CD14-positive monocyte (primary cell): ENCODE measurements at regions not wholly inside any gene's neighbourhood (a gene's known extent, or its start where the extent isn't known, plus 50 kb on each side); places are given as distances from the start of the nearest gene placed in this dataset.
A peak's percentile ranks its signal among the peaks of the same experiment; 100 is the strongest.

Experiments used
- DNase-seq, 3 donors: peaks; one replicate each; pipeline ENCODE4 v3.0.0-alpha.2; 2011 to 2022
- H2AFZ ChIP-seq: 2 replicates; pipeline ENCODE4 v1.6.0; 2012; ENCODE audit warnings: mild to moderate bottlenecking, low read depth, low read length, inconsistent platforms; ENCODE audit not compliant: insufficient read depth, poor library complexity, severe bottlenecking
- H3K27ac ChIP-seq, 2 donors: 1 replicate in 1 of 2; 2 replicates in 1 of 2; pipeline ENCODE4 v1.5.1; 2012 to 2013; ENCODE audit warnings: low read length in 2 of 2, control low read depth in 1 of 2, inconsistent platforms in 1 of 2, low read depth in 1 of 2, mild to moderate bottlenecking in 1 of 2
- H3K27me3 ChIP-seq, 2 donors: one replicate each; pipeline versions ENCODE4 v1.6.0 to v1.6.1; 2011 to 2013; ENCODE audit warnings: low read length in 2 of 2; ENCODE audit not compliant: control insufficient read depth in 2 of 2, insufficient read depth in 2 of 2
- H3K36me3 ChIP-seq, 2 donors: replicated peaks in 1 of 2; 1 replicate in 1 of 2; 2 replicates in 1 of 2; pipeline versions ENCODE4 v1.5.1 to v1.6.1; 2012 to 2013; ENCODE audit warnings: low read length in 2 of 2, control low read depth in 1 of 2, inconsistent platforms in 1 of 2, mild to moderate bottlenecking in 1 of 2; ENCODE audit not compliant: insufficient read depth in 2 of 2, control insufficient read depth in 1 of 2
- H3K4me1 ChIP-seq, 2 donors: 1 replicate in 1 of 2; 2 replicates in 1 of 2; pipeline versions ENCODE4 v1.5.1 to v1.6.1; 2012 to 2013; ENCODE audit warnings: low read length in 2 of 2, control low read depth in 1 of 2, inconsistent platforms in 1 of 2, mild to moderate bottlenecking in 1 of 2, moderate library complexity in 1 of 2; ENCODE audit not compliant: insufficient read depth in 2 of 2, control insufficient read depth in 1 of 2
- H3K4me2 ChIP-seq: replicated peaks from 2 replicates; pipeline ENCODE3; 2012; ENCODE audit warnings: low read length, moderate library complexity, mild to moderate bottlenecking; ENCODE audit not compliant: poor library complexity, severe bottlenecking; ENCODE audit errors: extremely low read depth
- H3K4me3 ChIP-seq, 3 experiments: fragments of 200-600 bp in 1 of 3; sonication (generic) in 1 of 3; replicated peaks in 1 of 3; 1 replicate in 2 of 3; 2 replicates in 1 of 3; pipeline ENCODE4 v1.5.1; 2011 to 2013; ENCODE audit warnings: low read length in 3 of 3, mild to moderate bottlenecking in 3 of 3, control low read depth in 2 of 3, low read depth in 2 of 3, inconsistent platforms in 1 of 3, moderate library complexity in 1 of 3
- H3K79me2 ChIP-seq: 2 replicates; pipeline ENCODE4 v1.6.0; 2012; ENCODE audit warnings: mild to moderate bottlenecking, control low read depth, inconsistent platforms, low read length, moderate library complexity; ENCODE audit not compliant: insufficient read depth
- H3K9ac ChIP-seq: 2 replicates; pipeline ENCODE4 v1.6.0; 2017; ENCODE audit warnings: low read length, mild to moderate bottlenecking; ENCODE audit not compliant: insufficient read depth, poor library complexity, severe bottlenecking
- H3K9me3 ChIP-seq, 2 donors: replicated peaks in 1 of 2; 1 replicate in 1 of 2; 2 replicates in 1 of 2; pipeline versions ENCODE4 v1.5.1 to v1.6.1; 2012 to 2013; ENCODE audit warnings: low read length in 2 of 2, control low read depth in 1 of 2; ENCODE audit not compliant: control insufficient read depth in 1 of 2, insufficient read depth in 1 of 2
- H4K20me1 ChIP-seq: 2 replicates; pipeline ENCODE4 v1.6.0; 2012; ENCODE audit warnings: mild to moderate bottlenecking, low read length, control low read depth, moderate library complexity; ENCODE audit not compliant: insufficient read depth
- H3K27ac Mint-ChIP-seq, 7 donors: one replicate each; pipeline ENCODE4 v1.8.0; 2020; ENCODE audit warnings: mild to moderate bottlenecking in 7 of 7, mixed read lengths in 7 of 7, moderate library complexity in 6 of 7, inconsistent platforms in 2 of 7
- H3K27me3 Mint-ChIP-seq, 3 donors: one replicate each; pipeline ENCODE4 v1.8.0; 2021 to 2022; ENCODE audit warnings: low read depth in 3 of 3, mild to moderate bottlenecking in 3 of 3, mixed read lengths in 3 of 3, moderate library complexity in 3 of 3, inconsistent platforms in 1 of 3
- H3K36me3 Mint-ChIP-seq, 2 donors: one replicate each; pipeline ENCODE4 v1.8.0; 2020; ENCODE audit warnings: mixed read lengths in 2 of 2, inconsistent platforms in 1 of 2, mild to moderate bottlenecking in 1 of 2
- H3K4me1 Mint-ChIP-seq: one replicate; pipeline ENCODE4 v1.8.0; 2020; ENCODE audit warnings: mild to moderate bottlenecking, mixed read lengths
- H3K4me3 Mint-ChIP-seq, 2 donors: one replicate each; pipeline ENCODE4 v1.8.0; 2020; ENCODE audit warnings: mild to moderate bottlenecking in 2 of 2, mixed read lengths in 2 of 2, moderate library complexity in 1 of 2
- H3K9me3 Mint-ChIP-seq, 7 donors: one replicate each; pipeline ENCODE4 v1.8.0; 2020 to 2022; ENCODE audit warnings: mixed read lengths in 7 of 7, mild to moderate bottlenecking in 6 of 7, moderate library complexity in 6 of 7, inconsistent platforms in 2 of 7
- WGBS: methylation state at CpG from one replicate; pipeline ENCODE4 v1.1.5; 2013; ENCODE audit warnings: missing lambda C conversion rate; ENCODE audit not compliant: insufficient coverage; 5-methylcytosine and 5-hydroxymethylcytosine counted together
- intact Hi-C, 2 donors: fragments of 100-400 bp; cut with micrococcal nuclease; formaldehyde crosslinking; loops; one replicate each; pipeline versions ENCODE4 v1.15.0 to v1.15.1; 2023
- TF ChIP-seq, protein P1 (sequence below): fragments of 200-600 bp; IDR thresholded peaks from one replicate; pipeline ENCODE4 v1.8.0; 2022; ENCODE audit warnings: antibody characterized with exemption, mild to moderate bottlenecking

GRCh38 chr21:24050231-24050630, 1557.0 kb downstream of the MRPL39 start:
- Mint-ChIP-seq H3K4me3 (no peak overlapping the region), H3K9me3 (peaks cover 0 to 2% (median 0%) of the 10 kb centered on the region in 7 donors), H3K4me1 (peaks cover 15% of the 10 kb centered on the region), H3K36me3 (no peaks in the 10 kb centered on the region), H3K27ac (no peak overlapping the region), H3K27me3 (peaks cover 0 to 5% (median 0%) of the 10 kb centered on the region in 3 donors)
- intact Hi-C loops, result no loop called here
- Histone ChIP-seq H3K4me3 (no peak overlapping the region), H3K27ac (no peak overlapping the region), H3K79me2 (no peaks in the 10 kb centered on the region), H3K27me3 (no peaks in the 10 kb centered on the region), H3K4me1 (peaks cover 7 to 12% of the 10 kb centered on the region in 2 donors), H4K20me1 (no peaks in the 10 kb centered on the region), H3K9me3 (no peaks in the 10 kb centered on the region), H3K4me2 (no peak overlapping the region), H2AFZ (no peak overlapping the region), H3K9ac (no peak overlapping the region), H3K36me3 (no peaks in the 10 kb centered on the region)
- TF ChIP-seq, protein P1, sequence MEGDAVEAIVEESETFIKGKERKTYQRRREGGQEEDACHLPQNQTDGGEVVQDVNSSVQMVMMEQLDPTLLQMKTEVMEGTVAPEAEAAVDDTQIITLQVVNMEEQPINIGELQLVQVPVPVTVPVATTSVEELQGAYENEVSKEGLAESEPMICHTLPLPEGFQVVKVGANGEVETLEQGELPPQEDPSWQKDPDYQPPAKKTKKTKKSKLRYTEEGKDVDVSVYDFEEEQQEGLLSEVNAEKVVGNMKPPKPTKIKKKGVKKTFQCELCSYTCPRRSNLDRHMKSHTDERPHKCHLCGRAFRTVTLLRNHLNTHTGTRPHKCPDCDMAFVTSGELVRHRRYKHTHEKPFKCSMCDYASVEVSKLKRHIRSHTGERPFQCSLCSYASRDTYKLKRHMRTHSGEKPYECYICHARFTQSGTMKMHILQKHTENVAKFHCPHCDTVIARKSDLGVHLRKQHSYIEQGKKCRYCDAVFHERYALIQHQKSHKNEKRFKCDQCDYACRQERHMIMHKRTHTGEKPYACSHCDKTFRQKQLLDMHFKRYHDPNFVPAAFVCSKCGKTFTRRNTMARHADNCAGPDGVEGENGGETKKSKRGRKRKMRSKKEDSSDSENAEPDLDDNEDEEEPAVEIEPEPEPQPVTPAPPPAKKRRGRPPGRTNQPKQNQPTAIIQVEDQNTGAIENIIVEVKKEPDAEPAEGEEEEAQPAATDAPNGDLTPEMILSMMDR, result no peak
- DNase-seq, result peak in 1 of 3 donors; percentile 6
- WGBS, result no CpG with 5 or more reads among the region's 2 CpGs

GRCh38 chr21:24046829-24047443, 1560.3 kb downstream of the MRPL39 start:
- H3K27me3 ChIP-seq, result no peaks in the 10 kb centered on the region
- no CpG with 5 or more reads among the region's 6 CpGs for whole genome bisulfite sequencing
- no peak overlapping the region for H2AFZ ChIP-seq
- Mint-ChIP-seq H3K4me1 (peaks cover 15% of the 10 kb centered on the region), H3K36me3 (no peaks in the 10 kb centered on the region), H3K4me3 (peak overlapping the region in 1 of 2 donors; percentile 31), H3K27me3 (peaks cover 0 to 5% (median 0%) of the 10 kb centered on the region in 3 donors), H3K27ac (peak overlapping the region in 1 of 7 donors; percentile 33), H3K9me3 (peaks cover 0 to 2% (median 0%) of the 10 kb centered on the region in 7 donors)
- H3K4me2 ChIP-seq, result no peak overlapping the region
- no peak overlapping the region for H3K27ac ChIP-seq
- intact Hi-C loops, result no loop called here
- no peaks in the 10 kb centered on the region for H3K9me3 ChIP-seq
- H3K4me1 ChIP-seq, result peaks cover 7 to 12% of the 10 kb centered on the region in 2 donors
- DNase-seq, result peak in 1 of 3 donors; percentile 4
- no peak overlapping the region for H3K4me3 ChIP-seq
- no peaks in the 10 kb centered on the region for H3K79me2 ChIP-seq
- H3K36me3 ChIP-seq, result no peaks in the 10 kb centered on the region
- H4K20me1 ChIP-seq, result no peaks in the 10 kb centered on the region
- no peak overlapping the region for H3K9ac ChIP-seq
- TF ChIP-seq, protein P1, result no peak
